ENCODE measurements at regions not wholly inside any gene's neighbourhood (a gene's known extent, or its start where the extent isn't known, plus 50 kb on each side); places are given as distances from the start of the nearest gene placed in this dataset.

- DNase-seq (ENCODE audit: low spot score): no peak
These were observed 642.3 kb downstream of the TBL1XR1 start for GRCh38 chr3:176554791-176555654.

- no peak for DNase-seq (ENCODE audit: low spot score)
These were observed 643.0 kb downstream of the TBL1XR1 start for GRCh38 chr3:176554264-176554663.

- no peak for DNase-seq (ENCODE audit: low spot score)
These were observed 670.3 kb downstream of the TBL1XR1 start for GRCh38 chr3:176526942-176527341.

- no peak for DNase-seq (ENCODE audit: low spot score)
These were observed 671.1 kb downstream of the TBL1XR1 start for GRCh38 chr3:176526225-176526624.

GRCh38 chr3:176523114-176523513 is 674.2 kb downstream of the TBL1XR1 start:
- DNase-seq (ENCODE audit: low spot score): no peak

GRCh38 chr3:176522436-176522835 is 674.8 kb downstream of the TBL1XR1 start:
- no peak for DNase-seq (ENCODE audit: low spot score)

GRCh38 chr3:176521531-176522175 is 675.6 kb downstream of the TBL1XR1 start:
- no peak for DNase-seq (ENCODE audit: low spot score)

- DNase-seq (ENCODE audit: low spot score): no peak
These were observed 683.0 kb downstream of the TBL1XR1 start for GRCh38 chr3:176514297-176514696.

GRCh38 chr3:176513604-176514003 is 683.7 kb downstream of the TBL1XR1 start:
- no peak for DNase-seq (ENCODE audit: low spot score)

- no peak for DNase-seq (ENCODE audit: low spot score)
These were observed 685.2 kb downstream of the TBL1XR1 start for GRCh38 chr3:176512037-176512436.

- no peak for DNase-seq (ENCODE audit: low spot score)
These were observed 687.2 kb downstream of the TBL1XR1 start for GRCh38 chr3:176510097-176510496.

GRCh38 chr3:176505878-176506621 is 691.2 kb downstream of the TBL1XR1 start:
- DNase-seq (ENCODE audit: low spot score): no peak

GRCh38 chr3:176491084-176491483 is 706.2 kb downstream of the TBL1XR1 start:
- DNase-seq (ENCODE audit: low spot score): no peak

- no peak for DNase-seq (ENCODE audit: low spot score)
These were observed 706.9 kb downstream of the TBL1XR1 start for GRCh38 chr3:176490357-176490756.

GRCh38 chr3:176479248-176479647 is 718.0 kb downstream of the TBL1XR1 start:
- no peak for DNase-seq (ENCODE audit: low spot score)

- DNase-seq (ENCODE audit: low spot score): no peak
These were observed 727.5 kb downstream of the TBL1XR1 start for GRCh38 chr3:176469694-176470205.

GRCh38 chr3:176463610-176464009 is 733.7 kb downstream of the TBL1XR1 start:
- DNase-seq (ENCODE audit: low spot score): no peak

- DNase-seq (ENCODE audit: low spot score): no peak
These were observed 749.9 kb downstream of the TBL1XR1 start for GRCh38 chr3:176447369-176447768.

GRCh38 chr3:176442326-176442725 is 755.0 kb downstream of the TBL1XR1 start:
- no peak for DNase-seq (ENCODE audit: low spot score)

- DNase-seq (ENCODE audit: low spot score): no peak
These were observed 757.6 kb downstream of the TBL1XR1 start for GRCh38 chr3:176439729-176440128.

GRCh38 chr3:176431991-176432390 is 765.3 kb downstream of the TBL1XR1 start:
- no peak for DNase-seq (ENCODE audit: low spot score)

- no peak for DNase-seq (ENCODE audit: low spot score)
These were observed 766.3 kb downstream of the TBL1XR1 start for GRCh38 chr3:176431038-176431418.

Measured in CD4-positive, alpha-beta T cell treated with Interleukin-15 for 4 hours (primary cell).